Adipocyte (in vitro differentiated cells): ENCODE measurements at regions not wholly inside any gene's neighbourhood (a gene's known extent, or its start where the extent isn't known, plus 50 kb on each side); places are given as distances from the start of the nearest gene placed in this dataset.

Experiments used
- DNase-seq: peaks from one replicate; pipeline ENCODE4 v3.0.0-alpha.2; 2015; ENCODE audit warnings: low read depth
- H3K27me3 ChIP-seq: replicated peaks from 2 replicates; pipeline ENCODE4 v1.7.0; 2013; ENCODE audit warnings: mild to moderate bottlenecking, low read length, moderate library complexity; ENCODE audit not compliant: control insufficient read depth, insufficient read depth
- H3K36me3 ChIP-seq: 2 replicates; pipeline ENCODE4 v1.7.0; 2013; ENCODE audit warnings: low read length, mild to moderate bottlenecking, moderate library complexity; ENCODE audit not compliant: control insufficient read depth, insufficient read depth, severe bottlenecking
- H3K4me1 ChIP-seq: 2 replicates; pipeline ENCODE4 v1.7.0; 2013; ENCODE audit warnings: mild to moderate bottlenecking, low read length, moderate library complexity; ENCODE audit not compliant: control insufficient read depth, insufficient read depth
- H3K4me3 ChIP-seq: 2 replicates; pipeline ENCODE4 v1.7.0; 2013; ENCODE audit warnings: mild to moderate bottlenecking, low read length, moderate library complexity
- H3K9ac ChIP-seq: 2 replicates; pipeline ENCODE4 v1.7.0; 2013; ENCODE audit warnings: mild to moderate bottlenecking, low read length, moderate library complexity
- H3K9me3 ChIP-seq: 2 replicates; pipeline ENCODE4 v1.7.0; 2013; ENCODE audit warnings: mild to moderate bottlenecking, low read length, moderate library complexity; ENCODE audit not compliant: control insufficient read depth

GRCh38 chr1:68608289-68608688, 111.4 kb upstream of the DEPDC1 start:
- peaks cover 10% of the 10 kb centered on the region for H3K9me3 ChIP-seq
- H3K9ac ChIP-seq: no peak overlapping the region
- DNase-seq: no peak
- no peaks in the 10 kb centered on the region for H3K27me3 ChIP-seq
- H3K4me1 ChIP-seq: no peaks in the 10 kb centered on the region
- no peak overlapping the region for H3K4me3 ChIP-seq
- H3K36me3 ChIP-seq: no peaks in the 10 kb centered on the region

- H3K4me3 ChIP-seq: no peak overlapping the region
- DNase-seq: no peak
- H3K27me3 ChIP-seq: no peaks in the 10 kb centered on the region
- no peaks in the 10 kb centered on the region for H3K4me1 ChIP-seq
- H3K36me3 ChIP-seq: no peaks in the 10 kb centered on the region
- H3K9ac ChIP-seq: no peak overlapping the region
- H3K9me3 ChIP-seq: peaks cover 18% of the 10 kb centered on the region
These were observed 118.4 kb upstream of the DEPDC1 start for GRCh38 chr1:68615312-68615711.

GRCh38 chr1:68617942-68618341, 121.1 kb upstream of the DEPDC1 start:
- H3K27me3 ChIP-seq: no peaks in the 10 kb centered on the region
- no peaks in the 10 kb centered on the region for H3K36me3 ChIP-seq
- no peak for DNase-seq
- H3K9ac ChIP-seq: no peak overlapping the region
- no peak overlapping the region for H3K4me3 ChIP-seq
- H3K4me1 ChIP-seq: no peaks in the 10 kb centered on the region
- H3K9me3 ChIP-seq: peaks cover 21% of the 10 kb centered on the region

GRCh38 chr1:68620571-68620970, 123.7 kb upstream of the DEPDC1 start:
- Histone ChIP-seq H3K9ac (no peak overlapping the region), H3K36me3 (no peaks in the 10 kb centered on the region), H3K27me3 (no peaks in the 10 kb centered on the region), H3K4me3 (no peak overlapping the region), H3K4me1 (peaks cover 5% of the 10 kb centered on the region), H3K9me3 (peaks cover 18% of the 10 kb centered on the region)
- no peak for DNase-seq

- Histone ChIP-seq H3K9ac (no peak overlapping the region), H3K4me3 (no peak overlapping the region), H3K27me3 (no peaks in the 10 kb centered on the region), H3K4me1 (peaks cover 5% of the 10 kb centered on the region), H3K36me3 (no peaks in the 10 kb centered on the region), H3K9me3 (peaks cover 18% of the 10 kb centered on the region)
- no peak for DNase-seq
These were observed 126.8 kb upstream of the DEPDC1 start for GRCh38 chr1:68623700-68624099.

GRCh38 chr1:68624233-68624632, 127.4 kb upstream of the DEPDC1 start:
- H3K4me3 ChIP-seq: no peak overlapping the region
- DNase-seq: peak; percentile 39
- H3K27me3 ChIP-seq: no peaks in the 10 kb centered on the region
- H3K4me1 ChIP-seq: peaks cover 5% of the 10 kb centered on the region
- no peak overlapping the region for H3K9ac ChIP-seq
- peaks cover 18% of the 10 kb centered on the region for H3K9me3 ChIP-seq
- no peaks in the 10 kb centered on the region for H3K36me3 ChIP-seq

GRCh38 chr1:68625624-68626023, 128.7 kb upstream of the DEPDC1 start:
- no peak overlapping the region for H3K9ac ChIP-seq
- no peaks in the 10 kb centered on the region for H3K36me3 ChIP-seq
- peaks cover 5% of the 10 kb centered on the region for H3K4me1 ChIP-seq
- H3K27me3 ChIP-seq: no peaks in the 10 kb centered on the region
- H3K4me3 ChIP-seq: no peak overlapping the region
- peaks cover 8% of the 10 kb centered on the region for H3K9me3 ChIP-seq
- DNase-seq: no peak

- Histone ChIP-seq H3K9me3 (no peaks in the 10 kb centered on the region), H3K9ac (no peak overlapping the region), H3K4me3 (no peak overlapping the region), H3K4me1 (no peaks in the 10 kb centered on the region), H3K27me3 (no peaks in the 10 kb centered on the region), H3K36me3 (no peaks in the 10 kb centered on the region)
- DNase-seq: no peak
These were observed 136.4 kb upstream of the DEPDC1 start for GRCh38 chr1:68633141-68633919.

- Histone ChIP-seq H3K36me3 (no peaks in the 10 kb centered on the region), H3K27me3 (no peaks in the 10 kb centered on the region), H3K4me3 (no peak overlapping the region), H3K9me3 (no peaks in the 10 kb centered on the region), H3K9ac (no peak overlapping the region), H3K4me1 (no peaks in the 10 kb centered on the region)
- DNase-seq: no peak
These were observed 147.6 kb upstream of the DEPDC1 start for GRCh38 chr1:68644504-68644903.

GRCh38 chr1:68651115-68651514, 154.2 kb upstream of the DEPDC1 start:
- H3K9me3 ChIP-seq: peaks cover 4% of the 10 kb centered on the region
- H3K4me3 ChIP-seq: no peak overlapping the region
- DNase-seq: no peak

GRCh38 chr1:68653882-68654281, 157.0 kb upstream of the DEPDC1 start:
- H3K36me3 ChIP-seq: no peaks in the 10 kb centered on the region
- peaks cover 4% of the 10 kb centered on the region for H3K9me3 ChIP-seq

More at GRCh38 chr1:68651115-68651514, 154.2 kb upstream of the DEPDC1 start:
- Histone ChIP-seq H3K4me1 (no peaks in the 10 kb centered on the region), H3K27me3 (no peaks in the 10 kb centered on the region), H3K36me3 (no peaks in the 10 kb centered on the region), H3K9ac (no peak overlapping the region)

GRCh38 chr1:68673771-68674170, 176.9 kb upstream of the DEPDC1 start:
- H3K4me1 ChIP-seq: peaks cover 4% of the 10 kb centered on the region
- H3K9me3 ChIP-seq: no peaks in the 10 kb centered on the region
- no peaks in the 10 kb centered on the region for H3K36me3 ChIP-seq
- no peak overlapping the region for H3K4me3 ChIP-seq
- no peak for DNase-seq
- H3K27me3 ChIP-seq: no peaks in the 10 kb centered on the region
- H3K9ac ChIP-seq: no peak overlapping the region

More at GRCh38 chr1:68653882-68654281, 157.0 kb upstream of the DEPDC1 start:
- Histone ChIP-seq H3K27me3 (no peaks in the 10 kb centered on the region), H3K4me1 (no peaks in the 10 kb centered on the region), H3K4me3 (no peak overlapping the region), H3K9ac (no peak overlapping the region)
- no peak for DNase-seq
